IPS DF 19.7 (cell line): ENCODE measurements at regions not wholly inside any gene's neighbourhood (a gene's known extent, or its start where the extent isn't known, plus 50 kb on each side); places are given as distances from the start of the nearest gene placed in this dataset.
"Not testable (repeated sequence)": the region's sequence is repeated elsewhere in the genome, so short reads cannot be mapped to it uniquely, and the experiment has no call there.

Experiments used
- DNase-seq: peaks from one replicate; pipeline ENCODE4 v3.0.0-alpha.2; 2013; ENCODE audit warnings: low read depth, low spot score

- DNase-seq = no peak
Measured at GRCh38 chr6:103798166-103798565, 1061.6 kb downstream of the HACE1 start.

GRCh38 chr6:103797738-103798137 is 1062.0 kb downstream of the HACE1 start:
- DNase-seq = no peak

GRCh38 chr6:103791458-103791857 is 1068.3 kb downstream of the HACE1 start:
- DNase-seq = no peak

- DNase-seq = no peak
Measured at GRCh38 chr6:103784117-103784516, 1075.6 kb downstream of the HACE1 start.

GRCh38 chr6:103783329-103783728 is 1076.4 kb downstream of the HACE1 start:
- DNase-seq = no peak

GRCh38 chr6:103769431-103769830 is 1090.3 kb downstream of the HACE1 start:
- DNase-seq = no peak

- no peak for DNase-seq
Measured at GRCh38 chr6:103750603-103751002, 1109.1 kb downstream of the HACE1 start.

GRCh38 chr6:103734016-103734415 is 1125.7 kb downstream of the HACE1 start:
- DNase-seq = no peak

- DNase-seq = no peak
Measured at GRCh38 chr6:103729658-103730057, 1130.1 kb downstream of the HACE1 start.

GRCh38 chr6:103723438-103724322 is 1136.0 kb downstream of the HACE1 start:
- DNase-seq = no peak

GRCh38 chr6:103722683-103723082 is 1137.0 kb downstream of the HACE1 start:
- no peak for DNase-seq

- DNase-seq = no peak
Measured at GRCh38 chr6:103721923-103722322, 1137.8 kb downstream of the HACE1 start.

GRCh38 chr6:103720393-103720792 is 1139.3 kb downstream of the HACE1 start:
- no peak for DNase-seq

GRCh38 chr6:103719545-103719944 is 1140.2 kb downstream of the HACE1 start:
- no peak for DNase-seq

- no peak for DNase-seq
Measured at GRCh38 chr6:103715269-103715668, 1144.5 kb downstream of the HACE1 start.

- not testable (repeated sequence) for DNase-seq
Measured at GRCh38 chr6:103709236-103709635, 1150.5 kb downstream of the HACE1 start.

GRCh38 chr6:103707596-103708325 is 1152.0 kb downstream of the HACE1 start:
- DNase-seq = no peak

- no peak for DNase-seq
Measured at GRCh38 chr6:103699769-103700168, 1160.0 kb downstream of the HACE1 start.

- DNase-seq = no peak
Measured at GRCh38 chr6:103687430-103687829, 1172.3 kb downstream of the HACE1 start.

GRCh38 chr6:103680116-103680515 is 1179.6 kb downstream of the HACE1 start:
- DNase-seq = no peak

GRCh38 chr6:103677290-103677689 is 1182.4 kb downstream of the HACE1 start:
- no peak for DNase-seq

- DNase-seq = no peak
Measured at GRCh38 chr6:103675807-103676406, 1183.8 kb downstream of the HACE1 start.
